EH (cell line): ENCODE measurements at regions not wholly inside any gene's neighbourhood (a gene's known extent, or its start where the extent isn't known, plus 50 kb on each side); places are given as distances from the start of the nearest gene placed in this dataset.
"Not testable (repeated sequence)": the region's sequence is repeated elsewhere in the genome, so short reads cannot be mapped to it uniquely, and the experiment has no call there.

Source experiments
- DNase-seq: peaks from one replicate; pipeline ENCODE4 v3.0.0-alpha.2; 2015; ENCODE audit warnings: low read depth

DNA sequence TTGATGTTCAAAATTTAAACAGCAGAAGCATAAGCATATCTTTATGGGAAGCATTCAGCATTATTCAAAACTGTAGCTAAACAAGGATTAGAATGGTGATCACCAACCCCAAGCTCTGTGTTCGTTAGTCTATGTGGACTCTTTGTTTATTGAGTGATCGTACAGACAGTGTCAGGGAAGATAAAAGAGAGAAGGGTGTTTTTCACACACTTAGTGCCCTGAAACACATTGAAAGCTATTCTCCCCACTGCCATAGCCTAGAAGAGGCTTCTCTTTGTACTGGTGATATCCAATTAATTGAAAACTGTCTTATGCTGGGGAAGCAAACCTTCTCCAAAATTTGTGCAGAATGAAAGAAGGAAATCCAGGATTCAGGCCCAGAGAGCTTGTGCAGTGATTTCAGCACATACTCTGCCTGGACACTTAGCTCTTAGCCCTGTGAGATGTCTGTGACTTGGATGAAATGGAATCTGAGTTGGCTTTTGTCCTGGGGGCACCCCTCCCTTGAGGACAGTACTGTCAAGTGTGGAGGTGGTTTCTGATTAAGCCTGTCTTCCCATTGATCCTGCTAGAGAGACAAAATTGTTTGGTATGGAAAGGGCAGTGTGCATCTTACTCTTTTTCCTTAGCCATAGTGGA is 125.7 kb upstream of the MTHFD1L start:
- DNase-seq: no peak

GRCh38 chr6:150740453-150740852 is 125.0 kb upstream of the MTHFD1L start:
- no peak for DNase-seq

GRCh38 chr6:150741633-150742200 is 123.8 kb upstream of the MTHFD1L start:
- peak; percentile 5 for DNase-seq

DNA sequence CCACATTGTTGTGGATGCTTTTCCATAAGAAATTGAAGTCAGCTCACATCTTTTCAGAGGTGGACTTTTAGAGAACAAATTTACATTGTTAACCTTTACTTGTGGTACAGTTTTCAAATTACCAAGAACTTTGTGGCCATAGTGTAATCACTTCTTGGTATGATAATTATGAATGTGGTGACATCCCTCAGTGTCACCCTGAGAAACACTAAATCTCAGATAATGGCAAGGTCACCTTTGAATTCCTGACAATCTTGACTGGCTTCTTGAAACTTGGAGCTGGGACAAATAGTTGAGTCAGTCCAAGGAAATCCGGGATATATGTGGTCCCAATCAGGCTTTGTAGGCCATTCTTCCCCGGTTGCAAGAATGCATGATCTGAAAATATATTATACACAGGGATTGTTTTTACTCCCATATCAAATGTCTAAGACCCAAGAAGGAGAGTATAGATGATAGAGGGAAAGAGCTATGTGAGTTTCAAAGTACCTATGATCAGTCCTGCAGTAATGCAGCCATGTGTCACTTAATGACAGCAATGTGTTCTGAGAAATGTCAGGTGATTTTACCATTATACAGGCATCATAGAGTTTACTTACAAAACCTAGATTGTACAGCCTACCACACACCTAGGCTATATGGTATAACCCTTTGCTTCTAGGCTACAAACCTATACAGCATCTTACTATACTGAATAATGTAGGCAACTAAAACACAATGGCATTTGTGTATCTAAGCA is 120.8 kb upstream of the MTHFD1L start:
- no peak for DNase-seq

DNA sequence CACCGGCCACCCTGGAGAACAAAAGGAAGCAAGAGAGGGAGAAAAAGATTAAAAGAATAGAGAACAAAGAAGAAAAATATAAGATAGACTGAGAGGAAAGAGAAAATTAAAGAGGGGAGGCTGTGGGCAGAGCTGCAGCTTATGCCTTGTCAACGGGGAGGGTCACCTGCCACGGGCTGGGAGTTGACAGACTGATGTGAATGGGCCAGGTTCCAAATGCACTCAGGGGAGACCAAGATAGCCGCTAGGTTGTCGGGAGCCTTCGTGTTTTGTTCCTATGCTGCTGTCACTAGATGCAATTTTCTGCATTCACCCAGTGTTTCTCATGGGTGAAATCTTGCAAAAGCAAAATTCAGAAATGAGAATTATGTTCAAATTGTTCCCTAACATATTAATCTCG is 119.6 kb upstream of the MTHFD1L start:
- no peak for DNase-seq

- no peak for DNase-seq
Observed at GRCh38 chr6:150747155-150747554, 118.3 kb upstream of the MTHFD1L start.

GRCh38 chr6:150749091-150749670 is 116.3 kb upstream of the MTHFD1L start:
- DNase-seq: no peak

- peak; percentile 49 for DNase-seq
Observed at GRCh38 chr6:150751296-150751695, 114.2 kb upstream of the MTHFD1L start.

GRCh38 chr6:150752409-150752808 is 113.1 kb upstream of the MTHFD1L start:
- no peak for DNase-seq

DNA sequence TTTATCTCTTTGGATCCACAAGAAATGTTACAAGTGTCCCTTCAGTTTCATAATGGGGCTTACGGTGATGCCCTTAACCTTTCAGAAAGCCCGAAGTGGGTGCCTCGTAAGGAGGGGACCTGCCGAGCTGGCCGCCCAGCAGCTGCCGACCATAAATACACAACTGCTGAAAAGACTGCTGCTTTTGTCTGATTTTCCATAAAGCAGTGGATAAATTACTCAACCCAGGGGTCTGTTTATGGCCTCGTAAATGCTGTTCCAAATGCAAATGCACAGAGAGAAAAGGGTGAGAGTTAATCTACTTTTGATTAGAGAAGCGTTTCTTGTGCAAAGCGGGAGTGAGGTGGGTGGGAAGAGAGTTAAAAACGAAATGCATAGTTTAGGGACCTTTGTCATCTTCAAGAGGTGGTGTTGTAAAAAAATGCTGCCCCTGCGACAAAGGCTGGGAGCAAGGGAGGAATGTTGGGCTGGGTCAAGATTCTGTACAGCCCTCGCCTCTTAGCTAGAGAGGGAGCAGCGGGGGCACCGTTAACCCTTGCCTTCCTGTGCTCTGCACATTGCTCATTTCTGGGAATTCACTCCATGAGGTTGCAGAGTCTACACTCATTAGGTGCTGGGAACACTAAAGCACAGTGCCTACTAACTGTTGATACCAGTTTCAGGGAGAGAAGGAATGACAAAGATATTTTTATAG is 112.0 kb upstream of the MTHFD1L start:
- DNase-seq: no peak

DNA sequence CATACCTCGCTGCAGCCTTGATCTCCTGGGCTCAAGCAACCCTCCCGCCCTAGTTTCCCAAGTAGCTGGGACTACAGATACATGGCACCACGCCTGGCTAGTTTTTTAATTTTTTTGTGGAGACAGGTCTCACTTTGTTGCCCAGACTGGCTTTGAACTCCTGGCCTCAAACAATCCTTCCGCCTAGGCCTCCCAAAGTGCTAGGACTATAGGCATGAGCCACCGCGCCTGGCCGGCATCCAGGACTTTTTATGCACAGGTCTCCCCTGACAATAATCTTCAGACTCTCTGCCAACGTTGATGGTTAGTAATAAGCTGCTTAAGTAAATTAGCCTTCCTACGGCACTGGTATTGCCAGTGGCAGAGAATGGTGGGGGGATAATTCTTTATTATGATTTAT is 110.5 kb upstream of the MTHFD1L start:
- no peak for DNase-seq

GRCh38 chr6:150755524-150755923 is 110.0 kb upstream of the MTHFD1L start:
- no peak for DNase-seq

- no peak for DNase-seq
Observed at GRCh38 chr6:150756173-150756572, 109.3 kb upstream of the MTHFD1L start.

- not testable (repeated sequence) for DNase-seq
Observed at GRCh38 chr6:150757807-150758206, 107.7 kb upstream of the MTHFD1L start.

DNA sequence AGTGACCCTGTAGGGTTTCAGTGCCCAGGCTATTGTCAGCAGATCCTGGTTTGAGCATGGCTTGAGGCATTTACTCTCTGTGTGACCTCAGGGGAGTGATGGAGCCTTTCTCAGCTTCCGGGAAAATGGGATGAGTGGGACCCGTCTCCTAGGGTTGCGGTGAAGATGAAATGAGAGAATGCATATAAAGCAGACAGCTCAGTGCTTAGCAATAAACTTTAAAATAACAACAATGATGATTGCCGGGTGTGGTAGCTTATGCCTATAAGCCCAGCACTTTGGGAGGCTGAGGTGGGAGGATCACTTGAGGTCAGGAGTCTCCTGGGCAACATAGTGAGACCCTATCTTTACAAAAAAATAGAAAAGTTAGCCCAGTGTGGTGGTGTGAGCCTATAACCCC is 106.0 kb upstream of the MTHFD1L start:
- DNase-seq: no peak

DNA sequence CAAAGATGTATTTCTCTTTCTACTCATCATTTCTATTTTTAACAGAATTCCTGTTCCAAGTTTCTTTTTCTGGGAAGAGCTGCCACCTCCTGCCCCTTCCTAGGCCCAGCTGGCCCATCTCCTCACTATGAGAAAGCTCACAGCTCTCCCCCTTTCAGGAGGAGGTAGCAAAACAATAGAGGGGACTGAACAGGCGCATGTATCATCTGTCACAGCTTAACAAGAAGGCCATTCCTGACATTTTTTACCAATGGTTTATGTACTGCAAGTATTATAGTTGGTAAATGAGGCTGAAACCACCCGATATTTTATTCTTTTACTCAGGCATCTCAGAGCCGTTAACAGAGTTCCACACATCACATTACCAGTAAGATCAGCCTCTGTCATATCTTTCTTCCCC is 103.7 kb upstream of the MTHFD1L start:
- no peak for DNase-seq

DNA sequence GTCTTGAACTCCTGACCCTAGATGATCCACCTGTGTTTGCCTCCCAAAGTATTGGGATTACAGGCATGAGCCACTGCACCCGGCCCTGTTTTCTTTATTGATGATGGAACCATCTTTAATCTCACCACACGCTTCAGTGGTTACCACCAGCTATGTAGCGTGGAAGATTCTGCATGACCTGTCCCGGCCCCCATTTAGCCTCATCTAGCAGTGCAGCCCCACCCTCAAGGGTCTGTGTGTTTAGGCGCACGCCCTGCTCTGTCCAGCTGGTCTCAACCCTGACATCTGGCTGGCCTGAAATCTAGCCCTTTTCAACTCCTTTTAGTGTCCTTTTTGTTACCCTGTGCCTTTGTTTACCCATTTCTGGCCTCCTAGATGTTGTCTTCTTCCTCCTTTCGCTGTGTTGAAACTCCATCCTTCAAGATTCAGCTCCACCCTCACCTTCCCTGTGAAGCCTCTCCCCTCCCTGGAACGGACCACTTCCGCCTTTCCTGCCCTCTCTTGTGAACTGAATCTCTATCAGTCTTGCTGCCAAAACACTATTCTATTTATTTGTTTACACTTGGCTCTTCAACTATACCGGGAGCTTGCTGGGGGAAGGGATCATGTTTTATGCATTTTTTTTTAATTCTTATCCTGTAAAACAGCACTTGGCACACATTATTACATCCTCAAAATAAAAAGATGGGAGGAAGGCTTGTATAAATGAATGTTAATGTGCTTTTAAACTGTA is 101.0 kb upstream of the MTHFD1L start:
- no peak for DNase-seq

DNA sequence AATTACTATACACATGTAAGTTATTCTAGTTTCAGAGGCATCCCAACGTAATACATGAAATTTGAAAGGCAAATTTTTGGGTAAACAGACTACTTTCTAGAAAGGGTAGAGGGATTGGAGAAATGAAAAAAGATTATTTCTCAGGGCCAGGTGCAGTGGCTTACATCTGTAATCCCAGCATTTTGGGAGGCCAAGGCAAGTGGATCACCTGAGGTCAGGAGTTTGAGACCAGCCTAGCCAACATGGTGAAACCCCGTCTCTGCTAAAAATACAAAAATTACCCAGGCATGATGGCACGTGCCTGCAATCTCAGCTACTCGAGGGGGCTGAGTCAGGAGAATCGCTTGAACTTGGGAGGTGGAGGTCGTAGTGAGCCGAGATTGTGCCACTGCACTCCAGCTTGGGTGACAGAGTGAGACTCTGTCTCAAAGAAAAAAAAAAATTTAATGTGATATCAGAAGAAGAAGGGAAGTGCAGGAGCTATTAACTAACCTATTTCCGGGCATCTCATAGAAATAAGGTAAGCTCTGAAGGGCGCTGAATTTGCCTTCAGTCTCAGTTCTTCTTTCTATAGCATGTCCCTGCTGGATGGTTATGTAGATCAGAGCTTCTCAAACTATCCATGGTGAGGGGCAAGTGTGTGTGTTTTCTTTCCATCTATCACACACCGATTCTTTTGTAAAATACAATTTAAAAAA is 100.3 kb upstream of the MTHFD1L start:
- no peak for DNase-seq

GRCh38 chr6:150766201-150766997 is 99.1 kb upstream of the MTHFD1L start:
- DNase-seq: no peak

DNA sequence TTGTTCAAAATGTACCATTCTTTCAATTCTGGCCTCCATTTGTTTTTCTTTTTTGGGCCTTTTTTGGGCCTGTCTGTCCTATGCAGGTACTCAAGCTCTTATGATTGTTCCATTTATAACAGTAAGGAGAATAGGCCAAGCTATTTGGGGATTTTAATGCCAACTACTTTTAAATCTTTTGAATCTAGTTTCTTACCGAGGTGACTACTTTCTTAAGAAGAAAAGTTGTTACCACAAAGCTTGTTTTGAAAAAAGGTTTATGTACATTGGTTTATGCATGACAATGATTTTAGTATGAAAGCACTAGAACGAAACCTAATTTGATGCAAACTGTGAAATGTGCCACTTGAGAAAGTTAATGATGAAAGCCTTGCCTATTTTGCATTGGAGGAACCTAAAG is 98.3 kb upstream of the MTHFD1L start:
- DNase-seq: no peak
